B cell (primary cell): ENCODE measurements at regions not wholly inside any gene's neighbourhood (a gene's known extent, or its start where the extent isn't known, plus 50 kb on each side); places are given as distances from the start of the nearest gene placed in this dataset.
"Not testable (repeated sequence)": the region's sequence is repeated elsewhere in the genome, so short reads cannot be mapped to it uniquely, and the experiment has no call there.

ENCODE experiments used
- ATAC-seq: fragments of 200-7000 bp; cut with Tn5 transposase; one replicate; pipeline ENCODE4 v1.10.0; 2021; ENCODE audit warnings: low read depth, mild to moderate bottlenecking, moderate number of reproducible peaks, moderate library complexity
- CTCF ChIA-PET: fragments of 350-600 bp; sonication (Branson Sonifier 250); formaldehyde crosslinking; loops from one replicate; lab custom pipeline; 2021; ENCODE audit warnings: antibody characterized with exemption, inconsistent platforms; lab: Charles Lee
- POLR2A ChIA-PET: fragments of 350-600 bp; sonication (Branson Sonifier 250); formaldehyde crosslinking; loops from one replicate; lab custom pipeline; 2021; ENCODE audit warnings: antibody characterized with exemption; lab: Charles Lee
- DNase-seq: peaks from one replicate; pipeline ENCODE4 v3.0.0; 2013
- H2AFZ ChIP-seq: 2 replicates; pipeline ENCODE4 v1.6.1; 2012; ENCODE audit warnings: mild to moderate bottlenecking, low read depth, low read length; ENCODE audit not compliant: insufficient read depth, poor library complexity, severe bottlenecking
- H3K27ac ChIP-seq, 2 donors: 1 replicate in 1 of 2; 2 replicates in 1 of 2; pipeline ENCODE4 v1.5.1; 2012 to 2013; ENCODE audit warnings: low read length in 2 of 2, mild to moderate bottlenecking in 2 of 2, moderate library complexity in 1 of 2
- H3K27me3 ChIP-seq, 4 experiments: fragments of 200-600 bp in 1 of 4; sonication (generic) in 1 of 4; replicated peaks in 1 of 4; 1 replicate in 2 of 4; 2 replicates in 2 of 4; pipeline versions ENCODE4 v1.6.1 to v1.7.0; 2013 to 2016; ENCODE audit warnings: low read length in 3 of 4, mild to moderate bottlenecking in 2 of 4, mixed read lengths in 1 of 4, moderate library complexity in 1 of 4; ENCODE audit not compliant: insufficient read depth in 4 of 4, control insufficient read depth in 3 of 4; ENCODE audit errors: control extremely low read depth in 1 of 4
- H3K36me3 ChIP-seq, 2 experiments: replicated peaks in 1 of 2; 1 replicate in 1 of 2; 2 replicates in 1 of 2; pipeline versions ENCODE4 v1.6.1 to v1.7.1; 2013; ENCODE audit warnings: low read length in 1 of 2; ENCODE audit not compliant: insufficient read depth in 2 of 2, control insufficient read depth in 1 of 2; ENCODE audit errors: control extremely low read depth in 1 of 2, extremely low read depth in 1 of 2
- H3K4me1 ChIP-seq, 2 donors: fragments of 200-600 bp in 1 of 2; sonication (generic) in 1 of 2; 1 replicate in 1 of 2; 2 replicates in 1 of 2; pipeline versions ENCODE4 v1.5.1 to v1.6.1; 2013 to 2017; ENCODE audit warnings: low read length in 2 of 2; ENCODE audit not compliant: control insufficient read depth in 2 of 2, insufficient read depth in 2 of 2
- H3K4me2 ChIP-seq: replicated peaks from 2 replicates; pipeline ENCODE3; 2012; ENCODE audit warnings: mild to moderate bottlenecking, low read depth, low read length; ENCODE audit not compliant: poor library complexity, severe bottlenecking
- H3K4me3 ChIP-seq, 5 experiments: fragments of 200-600 bp in 1 of 5; sonication (generic) in 1 of 5; 1 replicate in 3 of 5; 2 replicates in 2 of 5; pipeline versions ENCODE4 v1.5.1 to v1.7.0; 2011 to 2016; ENCODE audit warnings: low read length in 4 of 5, mild to moderate bottlenecking in 4 of 5, low read depth in 2 of 5, control low read depth in 1 of 5, moderate library complexity in 1 of 5; ENCODE audit not compliant: insufficient read depth in 1 of 5; ENCODE audit errors: control extremely low read depth in 1 of 5, extremely low read depth in 1 of 5
- H3K79me2 ChIP-seq: fragments of 200-600 bp; sonication (generic); one replicate; pipeline ENCODE4 v1.6.0; 2016; ENCODE audit warnings: low read length; ENCODE audit not compliant: control insufficient read depth, insufficient read depth
- H3K9ac ChIP-seq: fragments of 200-600 bp; sonication (generic); 2 replicates; pipeline ENCODE4 v1.6.1; 2017; ENCODE audit warnings: mild to moderate bottlenecking, low read length, moderate library complexity
- H3K9me3 ChIP-seq, 3 donors: one replicate each; pipeline versions ENCODE4 v1.6.1 to v1.7.1; 2013; ENCODE audit warnings: low read length in 2 of 3; ENCODE audit not compliant: control insufficient read depth in 2 of 3, insufficient read depth in 1 of 3; ENCODE audit errors: control extremely low read depth in 1 of 3
- H4K20me1 ChIP-seq: 2 replicates; pipeline ENCODE4 v1.6.0; 2012; ENCODE audit warnings: mild to moderate bottlenecking, low read length; ENCODE audit not compliant: insufficient read depth, control insufficient read depth, poor library complexity, severe bottlenecking
- H3K27ac Mint-ChIP-seq: one replicate; pipeline ENCODE4 v1.8.0; 2021; ENCODE audit warnings: mixed read lengths
- H3K27me3 Mint-ChIP-seq: one replicate; pipeline ENCODE4 v1.8.0; 2021; ENCODE audit warnings: mixed read lengths
- H3K4me1 Mint-ChIP-seq: one replicate; pipeline ENCODE4 v1.8.0; 2021; ENCODE audit warnings: mixed read lengths
- H3K4me3 Mint-ChIP-seq: one replicate; pipeline ENCODE4 v1.8.0; 2021; ENCODE audit warnings: mixed read lengths
- H3K9me3 Mint-ChIP-seq: one replicate; pipeline ENCODE4 v1.8.0; 2022; ENCODE audit warnings: mixed read lengths; ENCODE audit not compliant: insufficient read depth
- EZH2 ChIP-seq: IDR thresholded peaks from 2 replicates; pipeline ENCODE4 v1.6.1; 2012; ENCODE audit warnings: borderline replicate concordance, low read depth, mild to moderate bottlenecking, moderate library complexity, low read length; ENCODE audit not compliant: insufficient read depth, poor library complexity, severe bottlenecking
- WGBS: methylation state at CpG from one replicate; pipeline ENCODE4 v1.1.5; 2013; ENCODE audit warnings: missing lambda C conversion rate; ENCODE audit not compliant: insufficient coverage; 5-methylcytosine and 5-hydroxymethylcytosine counted together
- intact Hi-C: fragments of 100-400 bp; cut with micrococcal nuclease; formaldehyde crosslinking; loops from one replicate; pipeline ENCODE4 v1.10.0; 2022
- TF ChIP-seq, protein P1 (sequence below): fragments of 200-600 bp; IDR thresholded peaks from one replicate; pipeline ENCODE4 v1.8.0; 2022; ENCODE audit warnings: antibody characterized with exemption, mild to moderate bottlenecking

DNA sequence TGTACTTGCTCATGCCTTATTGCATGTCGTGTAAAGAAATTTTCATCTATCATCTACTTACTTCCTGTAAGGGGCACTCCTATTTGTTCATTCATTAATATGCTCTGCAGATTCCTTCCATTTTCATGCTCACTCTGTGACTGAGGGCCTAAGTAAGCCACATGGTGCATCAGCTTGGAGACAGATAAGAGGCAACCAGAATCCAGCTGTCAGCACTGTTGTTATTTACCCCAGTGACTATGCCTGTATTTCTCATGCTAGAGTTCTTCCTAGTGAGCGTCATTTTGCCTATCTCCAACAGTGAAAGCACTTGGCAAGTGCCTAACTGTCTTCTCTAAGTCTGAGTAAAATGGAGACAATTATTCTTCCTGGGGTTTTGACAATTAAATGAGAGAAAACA is 124.8 kb upstream of the ABI3BP start:
- POLR2A ChIA-PET: no interaction called here
- CTCF ChIA-PET: no interaction called here
- TF ChIP-seq EZH2: no peak
- TF ChIP-seq, protein P1, sequence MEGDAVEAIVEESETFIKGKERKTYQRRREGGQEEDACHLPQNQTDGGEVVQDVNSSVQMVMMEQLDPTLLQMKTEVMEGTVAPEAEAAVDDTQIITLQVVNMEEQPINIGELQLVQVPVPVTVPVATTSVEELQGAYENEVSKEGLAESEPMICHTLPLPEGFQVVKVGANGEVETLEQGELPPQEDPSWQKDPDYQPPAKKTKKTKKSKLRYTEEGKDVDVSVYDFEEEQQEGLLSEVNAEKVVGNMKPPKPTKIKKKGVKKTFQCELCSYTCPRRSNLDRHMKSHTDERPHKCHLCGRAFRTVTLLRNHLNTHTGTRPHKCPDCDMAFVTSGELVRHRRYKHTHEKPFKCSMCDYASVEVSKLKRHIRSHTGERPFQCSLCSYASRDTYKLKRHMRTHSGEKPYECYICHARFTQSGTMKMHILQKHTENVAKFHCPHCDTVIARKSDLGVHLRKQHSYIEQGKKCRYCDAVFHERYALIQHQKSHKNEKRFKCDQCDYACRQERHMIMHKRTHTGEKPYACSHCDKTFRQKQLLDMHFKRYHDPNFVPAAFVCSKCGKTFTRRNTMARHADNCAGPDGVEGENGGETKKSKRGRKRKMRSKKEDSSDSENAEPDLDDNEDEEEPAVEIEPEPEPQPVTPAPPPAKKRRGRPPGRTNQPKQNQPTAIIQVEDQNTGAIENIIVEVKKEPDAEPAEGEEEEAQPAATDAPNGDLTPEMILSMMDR: no peak
- Histone ChIP-seq H3K4me1 (no peaks in the 10 kb centered on the region), H3K27me3 (no peaks in the 10 kb centered on the region), H3K79me2 (no peaks in the 10 kb centered on the region), H2AFZ (no peak overlapping the region), H3K9me3 (no peaks in the 10 kb centered on the region), H3K36me3 (no peaks in the 10 kb centered on the region), H4K20me1 (no peaks in the 10 kb centered on the region), H3K4me3 (no peak overlapping the region), H3K4me2 (no peak overlapping the region), H3K9ac (no peak overlapping the region), H3K27ac (no peak overlapping the region)
- no peak for ATAC-seq
- Mint-ChIP-seq H3K9me3 (no peaks in the 10 kb centered on the region), H3K4me1 (no peaks in the 10 kb centered on the region), H3K27me3 (no peaks in the 10 kb centered on the region), H3K27ac (no peak overlapping the region), H3K4me3 (no peak overlapping the region)
- intact Hi-C loops: no loop called here
- 100% methylated on average over 1 of the region's 2 CpGs for WGBS
- no peak for DNase-seq

DNA sequence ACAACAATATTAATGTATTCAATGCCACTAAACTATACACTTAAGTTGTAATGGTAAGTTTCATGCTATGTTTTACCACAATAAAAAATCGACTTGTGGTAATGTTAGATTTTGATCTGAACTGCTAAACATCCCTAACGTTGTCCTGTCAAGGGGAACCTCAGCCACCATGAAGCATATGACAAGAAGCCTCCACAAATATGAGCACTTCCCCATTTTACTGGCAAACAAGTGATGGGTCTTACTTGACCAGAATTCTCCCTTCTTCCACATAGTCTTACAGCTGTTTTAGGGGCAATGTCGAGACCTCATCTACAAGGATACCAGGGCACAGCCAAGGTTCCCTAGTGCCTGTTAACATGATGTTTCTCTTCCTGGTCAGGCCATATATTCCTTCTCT is 124.2 kb upstream of the ABI3BP start:
- H3K27ac Mint-ChIP-seq: no peak overlapping the region
- Histone ChIP-seq H3K27me3 (no peaks in the 10 kb centered on the region), H3K9ac (no peak overlapping the region), H3K4me2 (no peak overlapping the region), H4K20me1 (no peaks in the 10 kb centered on the region), H3K36me3 (no peaks in the 10 kb centered on the region), H3K4me3 (no peak overlapping the region), H2AFZ (no peak overlapping the region), H3K27ac (no peak overlapping the region), H3K4me1 (no peaks in the 10 kb centered on the region), H3K9me3 (no peaks in the 10 kb centered on the region), H3K79me2 (no peaks in the 10 kb centered on the region)
- intact Hi-C loops: no loop called here
- no peaks in the 10 kb centered on the region for H3K27me3 Mint-ChIP-seq
- ChIA-PET CTCF (no interaction called here), POLR2A (no interaction called here)
- TF ChIP-seq, protein P1: no peak
- TF ChIP-seq EZH2: no peak
- no peak overlapping the region for H3K4me3 Mint-ChIP-seq
- ATAC-seq (no peak), DNase-seq (no peak)
- no peaks in the 10 kb centered on the region for H3K4me1 Mint-ChIP-seq
- WGBS: 0% methylated on average over 1 of the region's 3 CpGs
- H3K9me3 Mint-ChIP-seq: no peaks in the 10 kb centered on the region

DNA sequence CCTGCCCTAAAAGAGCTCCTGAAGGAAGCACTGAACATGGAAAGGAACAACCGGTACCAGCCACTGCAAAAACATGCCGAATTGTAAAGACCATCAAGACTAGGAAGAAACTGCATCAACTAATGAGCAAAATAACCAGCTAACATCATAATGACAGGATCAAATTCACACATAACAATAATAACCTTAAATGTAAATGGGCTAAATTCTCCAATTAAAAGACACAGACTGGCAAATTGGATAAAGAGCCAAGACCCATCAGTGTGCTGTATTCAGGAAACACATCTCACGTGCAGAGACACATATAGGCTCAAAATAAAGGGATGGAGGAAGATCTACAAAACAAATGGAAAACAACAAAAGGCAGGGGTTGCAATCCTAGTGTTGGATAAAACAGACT is 117.1 kb upstream of the ABI3BP start:
- H3K27ac Mint-ChIP-seq, H4K20me1 ChIP-seq, H3K79me2 ChIP-seq, H3K4me1 Mint-ChIP-seq, CTCF ChIA-PET, H3K4me2 ChIP-seq, POLR2A ChIA-PET, H3K27me3 Mint-ChIP-seq, H3K27me3 ChIP-seq, ATAC-seq, H3K9me3 Mint-ChIP-seq, H3K4me3 ChIP-seq, H3K4me1 ChIP-seq, H2AFZ ChIP-seq, H3K36me3 ChIP-seq, H3K27ac ChIP-seq, intact Hi-C loops, H3K9ac ChIP-seq, H3K4me3 Mint-ChIP-seq, H3K9me3 ChIP-seq, DNase-seq: not testable (repeated sequence)
- no CpG with 5 or more reads among the region's 3 CpGs for whole genome bisulfite sequencing
